A673 (cell line): ENCODE measurements at regions not wholly inside any gene's neighbourhood (a gene's known extent, or its start where the extent isn't known, plus 50 kb on each side); places are given as distances from the start of the nearest gene placed in this dataset.

Experiments
- CTCF ChIP-seq: fragments of 300-800, 200-600 bp; sonication (generic); conservative IDR thresholded peaks from 2 replicates; pipeline ENCODE4 v1.5.1; 2017; ENCODE audit warnings: low read depth, mild to moderate bottlenecking, antibody characterized with exemption, low read length, moderate library complexity, mixed read lengths
- EZH2 ChIP-seq: fragments of 200-600 bp; sonication (generic); IDR thresholded peaks from 2 replicates; pipeline ENCODE4 v1.6.1; 2017; ENCODE audit warnings: borderline replicate concordance, low read depth, mild to moderate bottlenecking, mixed read lengths, antibody characterized with exemption, low read length; ENCODE audit not compliant: poor library complexity, severe bottlenecking

GRCh38 chr9:71446106-71446472 is 322.2 kb downstream of the CEMIP2 start:
- TF ChIP-seq CTCF (no peak), EZH2 (no peak)
